ENCODE measurements at regions not wholly inside any gene's neighbourhood (a gene's known extent, or its start where the extent isn't known, plus 50 kb on each side); places are given as distances from the start of the nearest gene placed in this dataset.

DNA sequence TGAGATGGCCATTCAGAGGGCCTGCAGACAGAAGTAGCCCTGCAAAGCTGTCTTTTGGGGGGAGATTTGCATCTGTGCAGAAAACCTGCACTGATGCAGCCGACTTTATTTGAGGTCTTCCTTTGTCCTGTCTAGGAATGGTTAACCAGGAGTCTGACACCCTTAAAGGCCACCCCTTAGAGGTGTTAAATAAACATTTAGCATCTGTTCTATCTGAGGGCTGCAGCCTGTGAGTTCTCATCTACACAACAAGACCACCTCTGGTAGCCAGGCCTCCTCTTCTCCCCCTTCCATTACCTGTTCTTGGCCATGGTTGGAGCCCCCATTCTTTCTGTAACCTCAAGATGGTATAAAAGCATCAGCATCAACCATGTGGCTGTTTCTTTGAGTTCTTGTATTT lies 214.4 kb upstream of the HS6ST1 start:
- DNase-seq (no peak), ATAC-seq (replicated peaks in 1 of 2) (no peak)
- H3K36me3 Mint-ChIP-seq (ENCODE audit: insufficient read depth in 2 of 2): no peaks in the 10 kb centered on the region
- H3K9me3 Mint-ChIP-seq: no peaks in the 10 kb centered on the region
- no peak overlapping the region for H3K27ac Mint-ChIP-seq
- H3K27me3 Mint-ChIP-seq (ENCODE audit: low read depth): peaks cover 7% of the 10 kb centered on the region
- H3K4me3 Mint-ChIP-seq: no peak overlapping the region
- peaks cover 34% of the 10 kb centered on the region for H3K4me1 Mint-ChIP-seq (ENCODE audit: low read depth)

DNA sequence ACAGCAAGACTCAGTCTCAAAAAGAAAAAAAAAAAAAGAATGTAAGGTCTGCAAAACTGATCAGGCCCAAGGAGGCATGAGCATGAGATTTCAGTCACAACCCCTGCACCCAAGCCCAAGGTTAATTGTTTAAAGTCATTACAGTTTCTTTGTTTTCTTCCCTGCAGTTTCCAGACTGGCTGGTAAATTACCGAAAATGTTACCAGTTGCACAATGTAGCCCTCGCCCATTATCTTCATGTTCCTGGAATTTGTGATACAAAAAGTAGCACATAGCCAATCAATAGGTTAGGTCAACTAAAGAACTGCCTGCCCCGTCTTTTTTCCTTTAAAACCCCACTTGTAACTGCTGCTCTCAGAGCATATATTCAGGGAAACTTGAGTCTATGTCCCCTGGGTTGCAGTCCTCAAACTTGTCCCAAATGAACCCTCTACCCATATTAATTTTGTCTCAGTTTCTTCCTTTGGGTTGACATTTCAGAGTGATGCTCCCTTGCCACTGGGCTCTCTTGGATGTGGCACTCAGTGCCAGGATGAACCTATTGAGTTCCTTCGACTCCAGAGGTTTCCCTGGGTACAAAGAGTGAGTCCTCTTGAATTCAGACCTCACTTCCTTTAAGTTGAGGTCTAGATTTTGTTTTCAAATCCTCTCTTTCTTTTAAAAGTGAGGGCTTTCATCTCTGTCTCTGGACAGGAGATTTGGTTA lies 216.2 kb upstream of the HS6ST1 start:
- Mint-ChIP-seq H3K4me1 (ENCODE audit: low read depth) (peaks cover 34% of the 10 kb centered on the region), H3K27me3 (ENCODE audit: low read depth) (peaks cover 7% of the 10 kb centered on the region), H3K27ac (no peak overlapping the region), H3K36me3 (ENCODE audit: insufficient read depth in 2 of 2) (no peaks in the 10 kb centered on the region), H3K9me3 (no peaks in the 10 kb centered on the region), H3K4me3 (no peak overlapping the region)
- DNase-seq (no peak), ATAC-seq (replicated peaks in 1 of 2) (no peak)

DNA sequence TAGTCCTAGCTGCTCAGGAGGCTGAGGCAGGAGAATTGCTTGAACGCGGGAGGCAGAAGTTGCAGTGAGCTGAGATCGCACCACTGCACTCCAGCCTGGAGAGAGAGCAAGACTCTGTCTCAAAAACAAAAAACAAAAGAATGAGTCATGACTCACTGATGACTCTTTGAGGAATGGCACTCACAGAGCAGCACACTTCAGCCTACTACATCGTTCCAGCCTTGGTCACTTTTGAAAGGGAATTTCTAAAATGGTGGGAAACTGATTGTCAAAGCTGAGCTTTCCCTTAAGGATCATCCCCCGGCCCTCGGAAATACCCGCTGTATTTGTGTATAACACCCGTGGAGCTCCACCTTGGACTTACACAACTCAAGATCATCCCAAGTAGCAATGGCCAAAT lies 217.3 kb upstream of the HS6ST1 start:
- Mint-ChIP-seq H3K36me3 (ENCODE audit: insufficient read depth in 2 of 2) (no peaks in the 10 kb centered on the region), H3K27ac (no peak overlapping the region), H3K4me1 (ENCODE audit: low read depth) (peaks cover 34% of the 10 kb centered on the region), H3K27me3 (ENCODE audit: low read depth) (peaks cover 7% of the 10 kb centered on the region), H3K4me3 (no peak overlapping the region), H3K9me3 (no peaks in the 10 kb centered on the region)
- no peak for DNase-seq
- peak; percentile 32 to 42 for ATAC-seq (replicated peaks in 1 of 2)

DNA sequence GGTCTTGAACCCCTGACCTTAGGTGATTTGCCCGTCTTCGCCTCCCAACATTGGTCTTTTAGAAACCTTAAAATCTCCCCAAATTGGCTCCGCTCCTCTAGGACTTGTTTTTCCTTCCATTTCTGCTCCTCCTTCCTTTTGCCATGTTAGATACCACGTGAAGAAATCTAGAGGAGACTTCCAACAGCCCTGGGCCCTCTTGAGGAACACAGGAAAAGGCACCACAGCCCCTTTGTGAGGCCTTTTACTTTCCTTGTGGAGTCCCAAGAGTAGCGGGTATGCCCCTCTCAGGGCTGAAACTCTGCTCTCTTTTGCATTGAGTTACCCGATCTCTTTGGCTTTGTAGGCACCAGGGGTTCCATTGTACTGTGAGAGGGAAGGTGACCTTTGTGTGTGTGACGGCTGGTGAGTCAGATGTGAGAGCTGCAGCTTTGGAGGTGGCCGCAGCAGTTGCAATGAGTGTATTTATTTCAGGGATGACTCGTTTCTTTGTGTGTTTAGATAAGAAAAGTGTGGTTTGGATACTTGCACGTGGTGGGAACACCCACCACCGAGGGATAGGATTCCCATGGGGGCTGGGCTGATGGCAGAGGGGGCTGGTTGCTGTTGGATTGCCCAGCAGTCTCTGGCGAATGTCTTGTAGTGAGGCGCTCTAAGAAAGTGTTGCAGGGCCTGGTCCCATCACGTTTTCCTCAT lies 218.4 kb upstream of the HS6ST1 start:
- H3K4me3 Mint-ChIP-seq: peak overlapping the region in 1 of 2 donors; percentile 61
- peaks cover 7% of the 10 kb centered on the region for H3K27me3 Mint-ChIP-seq (ENCODE audit: low read depth)
- no peak overlapping the region for H3K27ac Mint-ChIP-seq
- H3K9me3 Mint-ChIP-seq: no peaks in the 10 kb centered on the region
- ATAC-seq (replicated peaks in 1 of 2) (peak; percentile 90 to 95), DNase-seq (peak; percentile 38 to 64)
- H3K4me1 Mint-ChIP-seq (ENCODE audit: low read depth): peaks cover 34% of the 10 kb centered on the region
- no peaks in the 10 kb centered on the region for H3K36me3 Mint-ChIP-seq (ENCODE audit: insufficient read depth in 2 of 2)

DNA sequence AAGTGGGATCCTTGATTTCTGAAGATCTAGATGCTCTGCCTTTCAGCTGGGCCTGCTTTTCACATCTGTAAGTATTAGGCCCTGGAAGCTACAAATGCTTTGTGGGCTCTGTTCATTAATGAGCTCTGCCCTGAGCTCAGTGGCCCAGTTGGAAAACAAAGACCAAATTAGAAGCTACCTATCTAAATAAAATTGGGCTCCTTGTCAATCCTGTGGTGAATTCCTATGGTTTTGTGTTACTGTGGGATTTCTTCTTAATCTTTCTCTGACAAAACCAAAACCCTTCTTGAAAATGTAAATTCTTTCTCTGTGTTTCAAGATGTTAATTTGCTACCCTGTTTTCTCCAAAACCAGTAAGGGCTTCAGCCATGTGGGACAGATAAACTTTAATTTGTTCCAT lies 219.0 kb upstream of the HS6ST1 start:
- H3K4me1 Mint-ChIP-seq (ENCODE audit: low read depth): peaks cover 34% of the 10 kb centered on the region
- H3K4me3 Mint-ChIP-seq: no peak overlapping the region
- no peak overlapping the region for H3K27ac Mint-ChIP-seq
- no peaks in the 10 kb centered on the region for H3K9me3 Mint-ChIP-seq
- H3K36me3 Mint-ChIP-seq (ENCODE audit: insufficient read depth in 2 of 2): no peaks in the 10 kb centered on the region
- H3K27me3 Mint-ChIP-seq (ENCODE audit: low read depth): peaks cover 7% of the 10 kb centered on the region
- no peak for ATAC-seq (replicated peaks in 1 of 2)
- DNase-seq: no peak

DNA sequence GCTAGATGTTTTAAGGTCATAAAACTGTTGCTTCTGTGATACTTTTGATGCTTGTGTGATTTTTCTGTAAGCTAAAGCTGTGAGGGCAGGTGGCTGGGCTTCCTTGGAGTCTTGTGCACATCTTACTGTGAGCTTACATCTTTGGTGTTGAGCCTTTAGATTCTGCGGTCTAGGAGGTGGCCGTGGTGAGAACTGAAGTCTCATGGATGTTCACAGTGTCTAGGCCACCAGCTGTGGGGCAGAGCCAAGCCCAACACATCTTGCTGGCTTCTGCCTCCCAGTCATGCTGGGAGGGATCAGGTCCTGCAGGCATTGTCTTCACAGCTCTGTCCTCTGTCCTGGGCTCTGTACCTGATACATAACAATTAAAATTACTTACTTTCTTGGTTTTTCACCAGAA lies 219.7 kb upstream of the HS6ST1 start:
- Mint-ChIP-seq H3K9me3 (no peaks in the 10 kb centered on the region), H3K27ac (no peak overlapping the region), H3K4me1 (ENCODE audit: low read depth) (peaks cover 34% of the 10 kb centered on the region), H3K27me3 (ENCODE audit: low read depth) (peaks cover 7% of the 10 kb centered on the region), H3K4me3 (no peak overlapping the region), H3K36me3 (ENCODE audit: insufficient read depth in 2 of 2) (no peaks in the 10 kb centered on the region)
- DNase-seq: no peak
- ATAC-seq (replicated peaks in 1 of 2): no peak

DNA sequence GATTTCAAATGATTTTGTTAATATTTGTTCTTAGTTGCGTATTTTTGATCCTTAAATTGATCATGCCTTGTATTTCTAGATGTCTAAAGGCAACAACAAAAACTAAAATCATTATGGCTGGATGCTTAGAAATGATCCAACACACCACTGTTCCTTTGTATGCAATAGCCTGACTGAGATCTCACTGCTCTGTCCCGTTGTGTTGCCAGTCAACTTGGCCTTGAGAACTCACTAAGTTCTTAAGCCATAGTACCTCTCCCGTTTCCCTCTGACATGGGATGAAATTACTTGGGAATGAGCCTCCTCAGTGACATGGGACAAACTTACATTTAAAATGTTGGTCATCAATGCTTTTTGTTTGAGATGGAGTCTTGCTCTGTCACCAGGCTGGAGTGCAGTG lies 222.0 kb upstream of the HS6ST1 start:
- ATAC-seq (replicated peaks in 1 of 2) (no peak), DNase-seq (no peak)
- Mint-ChIP-seq H3K4me1 (ENCODE audit: low read depth) (peaks cover 16% of the 10 kb centered on the region), H3K27me3 (ENCODE audit: low read depth) (no peaks in the 10 kb centered on the region), H3K27ac (no peak overlapping the region), H3K9me3 (no peaks in the 10 kb centered on the region), H3K4me3 (no peak overlapping the region), H3K36me3 (ENCODE audit: insufficient read depth in 2 of 2) (no peaks in the 10 kb centered on the region)

DNA sequence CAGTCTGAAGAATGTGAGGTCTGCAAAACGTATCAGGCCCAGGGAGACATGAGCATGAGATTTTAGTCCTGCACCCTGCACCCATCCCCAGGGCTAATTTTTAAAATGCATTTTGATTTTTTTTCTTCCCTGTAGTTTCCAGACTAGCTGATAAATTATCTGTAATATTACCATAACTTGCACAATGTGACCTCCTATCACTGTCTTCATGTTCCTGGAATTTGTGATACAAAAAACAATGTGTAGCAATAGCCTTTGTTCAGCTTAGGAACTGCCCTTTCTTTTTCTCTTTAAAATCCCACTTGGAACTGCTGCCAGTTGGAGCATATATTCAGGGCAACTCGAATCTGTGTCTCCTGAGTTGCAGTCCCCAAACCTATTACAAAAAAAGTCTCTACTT lies 222.8 kb upstream of the HS6ST1 start:
- H3K36me3 Mint-ChIP-seq (ENCODE audit: insufficient read depth in 2 of 2): no peaks in the 10 kb centered on the region

DNA sequence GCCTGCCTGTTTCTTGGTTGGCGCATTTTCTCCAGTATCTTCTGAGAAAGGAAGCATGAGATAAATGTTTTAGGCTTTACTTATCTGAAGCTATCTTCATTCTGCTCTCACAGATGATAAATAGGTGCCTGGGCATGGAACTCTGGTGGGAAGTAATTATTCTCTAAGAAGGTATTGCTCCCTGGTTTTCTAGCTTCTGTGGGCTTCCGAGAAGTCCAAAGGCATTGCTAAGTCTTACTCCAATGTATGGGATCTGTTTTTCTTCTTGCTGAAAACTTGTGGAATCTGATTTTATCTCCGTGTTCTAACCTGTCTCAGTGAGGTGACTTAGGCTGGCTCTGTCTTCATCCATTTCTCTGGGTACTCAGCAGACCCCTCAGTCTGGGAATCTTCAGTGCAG lies 224.4 kb upstream of the HS6ST1 start:
- no peak for DNase-seq
- no peak overlapping the region for H3K4me3 Mint-ChIP-seq
- no peaks in the 10 kb centered on the region for H3K4me1 Mint-ChIP-seq (ENCODE audit: low read depth)
- no peaks in the 10 kb centered on the region for H3K36me3 Mint-ChIP-seq (ENCODE audit: insufficient read depth in 2 of 2)
- ATAC-seq (replicated peaks in 1 of 2): no peak
- peaks cover 5 to 9% of the 10 kb centered on the region in 2 donors for H3K9me3 Mint-ChIP-seq
- no peak overlapping the region for H3K27ac Mint-ChIP-seq
- H3K27me3 Mint-ChIP-seq (ENCODE audit: low read depth): no peaks in the 10 kb centered on the region

More for the DNA sequence above, 222.8 kb upstream of the HS6ST1 start:
- no peaks in the 10 kb centered on the region for H3K27me3 Mint-ChIP-seq (ENCODE audit: low read depth)
- DNase-seq (no peak), ATAC-seq (replicated peaks in 1 of 2) (no peak)
- no peak overlapping the region for H3K27ac Mint-ChIP-seq
- H3K9me3 Mint-ChIP-seq: peaks cover 0 to 1% of the 10 kb centered on the region in 2 donors
- H3K4me1 Mint-ChIP-seq (ENCODE audit: low read depth): peaks cover 10% of the 10 kb centered on the region
- no peak overlapping the region for H3K4me3 Mint-ChIP-seq

DNA sequence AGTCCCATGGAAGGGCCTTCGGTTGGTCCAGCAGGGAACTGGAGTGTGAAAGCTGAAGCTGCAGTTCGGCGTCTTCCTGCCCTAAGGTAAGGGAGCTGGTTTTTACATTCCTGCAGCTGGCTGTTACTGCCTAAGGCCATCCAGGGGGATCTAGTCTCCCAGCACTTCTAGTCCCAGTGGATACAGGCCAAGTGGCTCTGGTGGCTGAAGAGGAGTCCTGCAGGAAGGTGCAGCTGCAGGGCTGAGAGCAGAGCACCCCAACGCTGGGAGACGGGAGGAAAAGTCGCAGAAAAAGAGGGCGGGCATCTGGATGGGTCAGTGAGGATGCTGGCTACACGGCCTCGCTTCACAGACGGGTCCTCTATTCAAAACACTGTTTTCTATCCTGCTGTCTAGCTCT lies 225.0 kb upstream of the HS6ST1 start:
- Mint-ChIP-seq H3K36me3 (ENCODE audit: insufficient read depth in 2 of 2) (no peaks in the 10 kb centered on the region), H3K27ac (no peak overlapping the region), H3K4me3 (no peak overlapping the region), H3K27me3 (ENCODE audit: low read depth) (no peaks in the 10 kb centered on the region), H3K4me1 (ENCODE audit: low read depth) (no peaks in the 10 kb centered on the region), H3K9me3 (peaks cover 5 to 9% of the 10 kb centered on the region in 2 donors)
- DNase-seq: no peak
- ATAC-seq (replicated peaks in 1 of 2): no peak

DNA sequence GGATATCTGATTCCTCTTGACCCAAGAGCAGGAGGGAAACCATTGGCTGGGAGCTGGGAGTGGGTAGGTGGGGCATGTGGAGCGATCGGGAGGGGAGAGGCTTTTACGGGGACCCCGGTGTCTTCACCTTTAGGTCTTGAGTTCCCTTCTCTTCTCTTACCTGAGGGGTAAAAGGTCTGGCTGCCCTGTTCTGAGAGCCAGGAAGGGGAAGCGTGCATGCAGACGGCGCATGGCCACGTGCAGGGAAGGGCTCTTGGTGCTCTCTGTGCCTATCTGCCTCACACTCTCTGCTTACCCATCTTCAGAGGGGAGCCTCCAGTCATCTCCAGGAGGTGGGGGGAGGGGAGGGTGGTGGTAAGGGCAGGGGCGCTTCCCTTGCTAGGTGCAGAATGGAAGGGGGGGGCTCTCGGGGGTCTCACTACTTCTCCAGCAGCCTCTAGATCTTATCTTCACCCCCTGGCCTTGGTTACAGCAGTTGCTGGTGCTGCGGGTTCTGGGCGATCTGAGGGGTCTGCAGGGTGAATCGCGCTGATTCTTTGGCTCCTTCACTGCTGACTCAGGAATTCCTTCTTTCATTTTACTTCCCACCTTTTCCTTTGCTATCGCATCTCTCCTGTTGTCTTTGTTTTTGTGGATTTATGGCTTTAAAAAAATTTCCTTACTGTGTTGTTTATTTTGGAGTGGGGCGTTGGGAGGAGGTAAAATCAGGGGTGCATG lies 225.8 kb upstream of the HS6ST1 start:
- no peak overlapping the region for H3K4me3 Mint-ChIP-seq
- H3K4me1 Mint-ChIP-seq (ENCODE audit: low read depth): no peaks in the 10 kb centered on the region
- ATAC-seq (replicated peaks in 1 of 2) (no peak), DNase-seq (no peak)
- H3K27me3 Mint-ChIP-seq (ENCODE audit: low read depth): no peaks in the 10 kb centered on the region
- no peaks in the 10 kb centered on the region for H3K36me3 Mint-ChIP-seq (ENCODE audit: insufficient read depth in 2 of 2)
- H3K9me3 Mint-ChIP-seq: peaks cover 5 to 9% of the 10 kb centered on the region in 2 donors
- no peak overlapping the region for H3K27ac Mint-ChIP-seq

DNA sequence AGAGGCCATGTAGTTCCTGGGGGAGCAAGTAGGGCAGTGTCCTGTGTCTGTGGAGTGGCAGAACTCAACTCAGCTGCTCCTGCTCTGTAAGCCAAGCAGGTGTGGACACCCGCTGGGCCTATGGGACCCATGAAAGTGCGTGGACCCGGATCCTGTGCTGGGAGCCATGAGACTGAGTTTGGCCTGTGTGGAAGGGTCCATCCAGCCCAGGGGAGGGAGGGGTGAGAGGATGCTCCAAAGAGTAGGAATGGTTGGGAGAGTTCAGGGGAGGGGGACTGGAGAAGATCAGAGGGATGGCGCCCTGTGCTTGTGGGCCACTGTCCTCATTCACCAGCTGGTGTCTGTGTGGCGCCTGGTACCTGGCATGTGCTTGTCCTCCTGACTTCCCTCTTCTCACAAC lies 226.4 kb upstream of the HS6ST1 start:
- H3K27me3 Mint-ChIP-seq (ENCODE audit: low read depth): no peaks in the 10 kb centered on the region
- no peaks in the 10 kb centered on the region for H3K4me1 Mint-ChIP-seq (ENCODE audit: low read depth)
- H3K36me3 Mint-ChIP-seq (ENCODE audit: insufficient read depth in 2 of 2): no peaks in the 10 kb centered on the region
- H3K9me3 Mint-ChIP-seq: peaks cover 5 to 9% of the 10 kb centered on the region in 2 donors
- no peak for ATAC-seq (replicated peaks in 1 of 2)
- H3K27ac Mint-ChIP-seq: no peak overlapping the region
- no peak overlapping the region for H3K4me3 Mint-ChIP-seq
- DNase-seq: no peak

DNA sequence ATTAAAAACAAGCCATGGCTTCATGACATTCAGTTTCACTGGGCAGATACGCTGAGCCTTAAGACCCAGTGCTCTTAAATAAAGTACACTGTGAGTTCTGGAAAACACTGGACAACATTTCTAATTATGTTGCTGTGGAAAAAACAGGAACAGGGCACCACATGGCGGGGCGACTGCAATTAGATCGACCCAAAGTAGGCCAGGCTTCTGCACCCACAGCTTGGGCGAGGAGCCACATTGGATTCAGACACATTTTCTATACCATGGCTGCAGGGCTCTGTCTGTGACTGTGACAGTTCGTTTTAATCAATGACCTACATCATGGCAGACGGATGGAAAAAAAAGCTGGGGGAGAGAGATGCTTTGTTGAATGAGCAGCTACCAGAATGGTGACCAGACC lies 227.2 kb upstream of the HS6ST1 start:
- DNase-seq: no peak
- ATAC-seq (replicated peaks in 1 of 2): no peak
- H3K4me1 Mint-ChIP-seq (ENCODE audit: low read depth): no peaks in the 10 kb centered on the region
- no peak overlapping the region for H3K4me3 Mint-ChIP-seq
- peaks cover 5 to 9% of the 10 kb centered on the region in 2 donors for H3K9me3 Mint-ChIP-seq
- no peak overlapping the region for H3K27ac Mint-ChIP-seq
- no peaks in the 10 kb centered on the region for H3K27me3 Mint-ChIP-seq (ENCODE audit: low read depth)
- no peaks in the 10 kb centered on the region for H3K36me3 Mint-ChIP-seq (ENCODE audit: insufficient read depth in 2 of 2)
